NCI-H345 treated with DMSO at 0.1 percent for 48 hours (cell line): ENCODE measurements at regions not wholly inside any gene's neighbourhood (a gene's known extent, or its start where the extent isn't known, plus 50 kb on each side); places are given as distances from the start of the nearest gene placed in this dataset.

Experiments used
- DNase-seq: peaks from one replicate; lab custom pipeline; 2025; ENCODE audit not compliant: unreplicated experiment; lab: John Stamatoyannopoulos, UW

GRCh38 chr2:42926434-42927333 is 134.3 kb upstream of the HAAO start:
- DNase-seq, result no peak

GRCh38 chr2:42925742-42926433 is 133.5 kb upstream of the HAAO start:
- DNase-seq, result no peak

GRCh38 chr2:42924418-42924886 is 132.1 kb upstream of the HAAO start:
- no peak for DNase-seq

GRCh38 chr2:42923580-42924417 is 131.4 kb upstream of the HAAO start:
- DNase-seq, result no peak

- DNase-seq, result no peak
Measured at GRCh38 chr2:42922790-42923579, 130.6 kb upstream of the HAAO start.

- no peak for DNase-seq
Measured at GRCh38 chr2:42922293-42922692, 129.9 kb upstream of the HAAO start.

- no peak for DNase-seq
Measured at GRCh38 chr2:42921721-42922120, 129.3 kb upstream of the HAAO start.

GRCh38 chr2:42921147-42921520 is 128.8 kb upstream of the HAAO start:
- DNase-seq, result no peak

GRCh38 chr2:42920446-42921146 is 128.2 kb upstream of the HAAO start:
- DNase-seq, result no peak

- no peak for DNase-seq
Measured at GRCh38 chr2:42918671-42919318, 126.4 kb upstream of the HAAO start.

- no peak for DNase-seq
Measured at GRCh38 chr2:42918041-42918440, 125.7 kb upstream of the HAAO start.

GRCh38 chr2:42917425-42917927 is 125.1 kb upstream of the HAAO start:
- DNase-seq, result no peak

GRCh38 chr2:42916324-42916723 is 123.9 kb upstream of the HAAO start:
- DNase-seq, result no peak

- DNase-seq, result no peak
Measured at GRCh38 chr2:42914860-42915259, 122.5 kb upstream of the HAAO start.

GRCh38 chr2:42914314-42914713 is 121.9 kb upstream of the HAAO start:
- no peak for DNase-seq

- DNase-seq, result no peak
Measured at GRCh38 chr2:42913280-42913878, 121.0 kb upstream of the HAAO start.

- DNase-seq, result no peak
Measured at GRCh38 chr2:42910645-42911405, 118.4 kb upstream of the HAAO start.

- no peak for DNase-seq
Measured at GRCh38 chr2:42909966-42910365, 117.6 kb upstream of the HAAO start.
